HG02884 (cell line): ENCODE measurements at regions not wholly inside any gene's neighbourhood (a gene's known extent, or its start where the extent isn't known, plus 50 kb on each side); places are given as distances from the start of the nearest gene placed in this dataset.
"Not testable (repeated sequence)": the region's sequence is repeated elsewhere in the genome, so short reads cannot be mapped to it uniquely, and the experiment has no call there.

Experiments
- ATAC-seq: cut with Tn5 transposase; IDR thresholded peaks from one replicate; pipeline ENCODE4 v1.9.1; 2021; ENCODE audit warnings: mild to moderate bottlenecking, moderate library complexity; ENCODE audit not compliant: unreplicated experiment

DNA sequence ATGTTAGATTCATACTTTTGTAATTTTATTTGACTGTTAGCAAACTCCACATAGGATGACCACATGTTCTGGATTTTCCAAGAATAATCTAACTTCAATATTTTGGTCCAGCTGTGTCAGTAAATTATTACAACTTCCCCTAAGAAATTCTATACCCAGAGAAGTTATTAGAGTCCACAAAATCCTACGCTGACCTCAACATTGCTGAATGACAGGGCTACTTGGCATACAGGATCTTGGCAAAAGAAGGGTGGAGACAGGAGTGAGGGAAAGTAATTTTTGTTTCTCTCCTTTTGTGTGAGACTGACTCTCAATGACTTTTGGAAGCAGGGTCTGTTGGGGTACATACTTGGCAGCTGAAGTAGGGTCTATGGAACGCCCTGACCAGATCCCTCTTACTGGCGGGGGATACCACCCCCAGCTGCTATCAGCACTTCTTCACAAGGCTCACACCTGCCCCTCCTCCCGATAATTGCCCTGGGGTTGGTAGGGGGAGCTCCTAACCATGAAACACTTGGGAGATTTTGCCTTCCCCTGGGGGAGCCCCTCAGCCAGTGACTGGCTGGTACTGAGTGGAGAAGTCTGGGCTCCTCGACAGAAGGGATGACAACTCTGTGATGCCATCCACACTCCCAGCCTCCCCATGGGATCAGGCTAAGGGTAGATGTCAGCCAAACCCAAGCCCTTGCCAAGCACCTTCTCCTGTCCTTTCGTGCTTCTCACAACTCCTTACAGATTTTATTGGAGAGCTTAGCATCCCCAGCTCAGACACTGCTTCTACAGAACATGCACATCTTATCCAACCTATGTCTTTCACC lies 110.6 kb upstream of the FHL2 start:
- ATAC-seq, result no peak

DNA sequence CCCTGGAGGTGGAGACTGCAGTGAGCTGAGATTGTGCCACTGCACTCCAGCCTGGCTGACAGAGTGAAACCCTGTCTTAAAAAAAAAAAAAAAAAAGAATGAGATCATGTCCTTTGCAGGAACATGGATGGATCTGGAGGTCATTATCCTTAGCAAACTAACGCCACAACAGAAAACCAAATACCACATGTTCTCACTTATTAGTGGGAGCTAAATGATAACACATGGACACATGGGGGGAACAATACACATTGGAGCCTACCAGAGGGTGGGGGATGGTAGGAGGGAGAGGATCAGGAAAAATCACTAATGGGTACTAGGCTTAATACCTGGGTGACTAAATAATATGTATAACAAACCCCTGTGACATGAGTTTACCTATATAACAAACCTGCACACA lies 108.0 kb upstream of the FHL2 start:
- ATAC-seq, result not testable (repeated sequence)

DNA sequence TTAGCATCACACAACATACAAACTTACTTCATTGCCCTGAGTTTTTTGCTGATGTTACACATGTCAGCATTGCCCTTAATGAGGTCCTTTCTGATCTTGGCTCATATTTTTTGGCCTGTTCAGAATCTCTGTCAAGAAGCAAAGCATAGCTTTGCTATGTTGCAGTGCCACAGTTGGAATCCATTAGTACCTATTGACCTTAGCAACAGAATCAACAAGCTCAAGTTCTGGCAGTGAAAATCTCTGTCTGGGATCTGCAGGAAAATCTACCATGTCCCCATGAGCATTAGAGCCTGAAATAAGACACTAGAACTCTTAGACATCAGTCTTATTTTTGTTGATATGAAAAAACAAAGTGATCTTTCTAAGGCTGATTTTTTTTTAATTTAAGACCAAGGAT lies 105.6 kb upstream of the FHL2 start:
- ATAC-seq, result no peak

DNA sequence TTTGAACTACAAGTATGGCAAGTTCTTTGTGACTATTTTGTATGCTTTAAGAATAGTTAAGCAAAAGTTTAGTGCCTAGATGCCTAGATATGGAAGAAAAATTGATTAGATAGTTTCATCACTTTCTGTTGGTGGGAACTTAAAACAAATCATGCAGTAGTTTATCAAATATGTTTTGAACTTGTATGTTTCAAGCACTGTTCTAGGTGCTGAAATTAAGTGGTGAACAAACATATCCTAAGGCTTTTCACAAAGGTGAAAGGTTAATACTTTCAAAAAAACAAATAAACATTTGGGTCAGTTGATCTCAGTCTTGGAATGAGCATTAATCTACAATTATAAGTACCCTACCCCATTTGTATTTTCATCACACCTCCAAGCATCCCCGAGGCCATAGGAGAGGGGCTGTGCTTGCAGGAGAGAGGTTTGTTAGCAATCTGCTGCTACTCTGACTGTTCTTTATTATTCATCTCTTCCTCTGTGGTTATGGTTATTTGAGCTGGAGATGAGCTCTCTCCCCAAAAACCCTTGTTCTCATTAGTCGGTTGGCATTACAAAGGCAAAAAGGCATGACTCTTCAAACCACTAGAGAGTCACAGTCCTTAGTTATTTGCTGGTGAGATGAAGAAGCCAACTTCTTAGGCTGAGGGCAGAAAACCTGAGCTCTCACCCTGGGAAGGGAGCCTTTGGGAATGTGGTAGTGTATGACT lies 103.9 kb upstream of the FHL2 start:
- ATAC-seq, result no peak

DNA sequence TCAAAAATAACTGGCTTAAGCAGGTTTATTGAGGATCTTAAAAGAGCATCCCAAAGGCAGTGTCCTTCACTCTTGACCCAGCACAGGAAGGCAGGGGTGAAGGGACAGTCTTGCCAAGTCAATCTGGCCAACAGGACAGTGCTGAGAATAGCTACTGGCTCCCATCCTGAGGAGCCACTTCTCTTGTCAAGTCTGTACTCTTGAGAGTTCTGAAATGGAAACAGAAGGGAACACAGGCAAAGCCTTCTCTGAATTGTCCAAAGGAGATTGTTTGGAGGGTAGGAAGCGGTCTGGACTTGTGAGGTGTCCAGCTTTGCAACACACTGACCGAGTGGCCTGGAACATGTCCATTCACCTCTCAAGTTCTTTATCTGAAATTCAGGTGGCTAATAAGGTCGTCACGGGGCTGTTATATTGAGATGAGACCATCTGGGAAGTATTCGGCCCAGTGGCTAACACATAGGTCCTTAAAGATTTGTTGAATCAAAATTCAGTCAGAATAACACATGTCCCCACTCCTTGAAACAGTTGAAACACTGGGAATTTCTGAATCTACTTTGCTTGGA lies 99.5 kb upstream of the FHL2 start:
- ATAC-seq, result no peak

DNA sequence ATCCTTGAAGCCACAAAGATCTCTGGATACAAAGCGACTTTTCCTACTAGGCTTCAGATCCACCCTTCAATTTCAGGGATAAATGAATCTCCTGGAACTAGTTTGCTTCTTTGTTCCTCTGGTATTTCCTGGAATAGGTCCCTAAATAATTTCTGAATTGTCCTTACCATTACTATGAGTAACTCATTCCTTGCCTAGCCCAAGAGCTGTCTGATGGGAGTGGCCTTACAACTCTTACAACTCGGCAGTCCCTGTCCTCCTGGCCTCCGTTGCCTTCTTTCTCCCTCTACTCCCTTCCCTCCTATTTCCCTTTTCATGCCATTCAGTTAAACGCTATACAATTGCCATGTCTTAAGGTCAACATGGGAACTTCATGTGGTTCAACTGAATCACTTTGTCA lies 98.2 kb upstream of the FHL2 start:
- no peak for ATAC-seq

DNA sequence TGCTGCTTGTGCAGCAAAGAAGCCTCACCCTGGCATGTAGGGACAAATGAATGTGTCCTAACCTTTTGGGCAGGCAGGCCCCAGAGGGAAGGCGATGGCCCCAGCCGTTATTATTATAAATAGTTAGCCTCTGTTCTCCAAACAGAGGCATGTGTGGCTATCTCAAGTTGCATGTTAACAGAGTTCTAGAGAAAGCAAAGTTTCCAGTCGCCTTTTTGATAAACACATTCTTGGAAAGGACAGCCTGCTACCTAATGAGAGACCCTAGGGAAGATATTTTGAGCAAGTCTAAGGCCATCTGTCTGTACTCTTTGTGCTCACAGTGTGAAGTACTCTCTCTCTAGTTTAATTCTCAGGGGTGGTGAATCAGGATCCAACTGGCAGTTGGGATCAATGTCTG lies 97.4 kb upstream of the FHL2 start:
- no peak for ATAC-seq

DNA sequence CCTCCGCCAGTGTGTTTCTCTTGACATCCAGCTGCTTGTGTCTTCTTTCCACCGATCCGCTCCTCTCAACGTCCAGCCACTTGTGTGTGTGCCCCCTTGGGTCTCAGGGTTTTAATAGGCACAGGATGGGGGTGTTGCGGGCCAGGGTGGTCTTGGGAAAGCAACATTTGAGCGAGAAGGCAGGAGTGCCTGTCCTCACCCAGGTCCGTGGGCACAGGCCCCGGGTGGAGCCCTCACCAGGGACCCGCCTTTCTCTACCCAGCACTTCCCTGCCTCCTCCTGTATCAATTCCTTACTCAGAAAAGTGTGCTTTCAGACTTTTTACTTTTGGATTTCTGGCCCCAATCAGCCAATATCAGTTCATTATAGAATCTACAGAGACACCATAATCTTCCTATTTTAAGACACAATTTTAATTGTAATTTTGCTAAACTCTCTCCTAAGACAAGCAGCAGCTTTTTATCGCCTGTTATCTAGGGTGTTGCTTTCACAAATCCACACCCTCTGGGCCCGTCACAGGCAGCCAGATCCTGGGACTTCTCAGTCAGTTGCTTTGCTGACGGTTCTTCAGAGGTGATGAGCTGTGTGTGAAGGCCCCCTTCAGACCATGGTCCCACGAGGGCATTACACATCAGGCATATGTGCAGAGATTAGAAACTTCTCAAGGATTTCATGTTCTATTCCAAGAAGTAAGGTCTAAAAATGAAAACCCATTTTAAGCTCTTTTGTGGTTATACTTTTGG lies 96.0 kb upstream of the FHL2 start:
- ATAC-seq, result no peak

DNA sequence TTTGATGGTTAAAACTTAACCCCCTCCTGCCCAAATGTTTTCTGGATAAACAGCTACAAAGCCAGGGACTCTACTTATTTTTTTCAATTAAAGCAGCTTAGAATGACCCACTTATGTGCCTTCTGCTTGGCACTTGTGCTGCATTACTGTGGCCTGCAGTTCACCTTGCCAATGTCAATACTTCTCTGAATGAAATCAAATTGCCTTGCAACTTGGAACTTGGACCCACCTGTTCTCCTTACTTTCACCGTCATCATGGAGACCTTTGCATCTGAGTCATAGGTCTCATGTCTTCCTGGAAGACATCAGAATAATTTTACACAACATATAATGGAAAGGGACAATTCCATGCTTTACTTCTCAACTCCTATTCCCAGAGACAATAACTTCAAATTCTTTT lies 92.1 kb upstream of the FHL2 start:
- ATAC-seq, result no peak

DNA sequence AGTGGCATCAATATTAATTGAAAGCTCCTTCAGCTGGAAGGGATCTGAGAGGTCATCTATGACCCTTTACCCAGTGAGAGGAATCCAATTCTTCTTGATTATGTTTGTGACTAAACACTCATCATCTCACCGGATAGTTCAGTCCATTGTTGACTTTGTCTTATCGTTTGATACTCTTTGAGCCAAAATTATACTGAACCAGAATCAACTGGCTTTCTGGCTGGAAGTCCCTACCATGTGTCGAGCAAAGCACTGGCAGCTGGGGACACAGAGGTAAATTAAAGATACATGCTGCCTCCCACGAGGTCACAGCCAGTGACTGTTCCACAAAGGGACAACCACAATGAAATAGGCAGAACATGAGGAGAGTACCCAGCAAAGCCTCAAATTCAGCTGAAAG lies 91.4 kb upstream of the FHL2 start:
- ATAC-seq, result no peak

DNA sequence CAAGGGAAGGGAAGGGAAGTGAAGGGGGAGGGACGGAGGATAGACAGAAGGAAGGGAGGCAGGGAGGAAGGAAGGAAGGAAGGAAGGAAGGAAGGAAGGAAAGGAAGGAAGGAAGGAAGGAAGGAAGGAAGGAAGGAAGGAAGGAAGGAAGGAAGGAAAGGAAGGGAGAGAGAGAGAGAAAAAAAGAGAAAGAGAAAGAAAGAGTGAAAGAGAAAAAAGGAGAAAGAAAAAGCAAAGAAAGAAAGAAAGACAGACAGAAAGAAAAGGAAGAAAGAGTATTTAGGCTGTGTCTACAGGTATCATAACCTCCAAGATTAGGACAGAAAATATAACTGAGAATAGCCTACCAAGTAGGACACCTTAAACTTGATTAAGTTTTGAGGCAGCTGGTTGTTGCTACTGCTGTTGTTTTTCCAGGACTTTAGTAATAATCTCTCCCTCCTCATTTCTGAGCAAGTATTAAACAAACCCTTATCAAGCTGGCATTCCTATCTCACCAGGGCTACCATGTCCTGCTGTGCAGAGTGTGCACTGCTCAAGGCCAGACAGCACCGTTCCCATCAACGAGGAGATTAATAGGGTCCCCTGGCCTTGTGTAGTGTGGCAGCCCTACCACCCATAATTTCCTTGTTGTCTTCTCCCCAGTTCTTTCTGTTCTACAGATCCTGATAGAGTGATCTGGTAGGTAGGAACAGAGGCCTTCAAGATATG lies 90.5 kb upstream of the FHL2 start:
- no peak for ATAC-seq

DNA sequence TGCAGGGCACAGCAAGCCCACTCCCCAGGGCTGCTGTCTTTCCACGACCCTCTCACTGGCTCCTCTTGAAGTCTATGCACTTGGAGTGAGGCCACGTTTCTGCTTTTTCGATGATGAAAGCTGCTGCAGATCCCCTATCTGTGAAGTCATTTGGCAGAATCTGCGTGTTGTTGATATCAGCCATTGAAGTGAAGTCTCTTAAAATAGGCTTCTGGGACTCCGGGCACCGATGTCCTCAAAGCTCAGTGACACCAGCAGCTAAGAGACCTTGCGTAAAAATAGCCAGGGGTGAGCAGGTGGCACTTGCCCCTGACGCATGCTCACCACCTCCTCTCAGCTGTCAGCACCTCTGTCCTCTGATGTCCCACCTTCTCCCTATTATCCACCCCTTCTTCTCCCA lies 89.4 kb upstream of the FHL2 start:
- no peak for ATAC-seq

DNA sequence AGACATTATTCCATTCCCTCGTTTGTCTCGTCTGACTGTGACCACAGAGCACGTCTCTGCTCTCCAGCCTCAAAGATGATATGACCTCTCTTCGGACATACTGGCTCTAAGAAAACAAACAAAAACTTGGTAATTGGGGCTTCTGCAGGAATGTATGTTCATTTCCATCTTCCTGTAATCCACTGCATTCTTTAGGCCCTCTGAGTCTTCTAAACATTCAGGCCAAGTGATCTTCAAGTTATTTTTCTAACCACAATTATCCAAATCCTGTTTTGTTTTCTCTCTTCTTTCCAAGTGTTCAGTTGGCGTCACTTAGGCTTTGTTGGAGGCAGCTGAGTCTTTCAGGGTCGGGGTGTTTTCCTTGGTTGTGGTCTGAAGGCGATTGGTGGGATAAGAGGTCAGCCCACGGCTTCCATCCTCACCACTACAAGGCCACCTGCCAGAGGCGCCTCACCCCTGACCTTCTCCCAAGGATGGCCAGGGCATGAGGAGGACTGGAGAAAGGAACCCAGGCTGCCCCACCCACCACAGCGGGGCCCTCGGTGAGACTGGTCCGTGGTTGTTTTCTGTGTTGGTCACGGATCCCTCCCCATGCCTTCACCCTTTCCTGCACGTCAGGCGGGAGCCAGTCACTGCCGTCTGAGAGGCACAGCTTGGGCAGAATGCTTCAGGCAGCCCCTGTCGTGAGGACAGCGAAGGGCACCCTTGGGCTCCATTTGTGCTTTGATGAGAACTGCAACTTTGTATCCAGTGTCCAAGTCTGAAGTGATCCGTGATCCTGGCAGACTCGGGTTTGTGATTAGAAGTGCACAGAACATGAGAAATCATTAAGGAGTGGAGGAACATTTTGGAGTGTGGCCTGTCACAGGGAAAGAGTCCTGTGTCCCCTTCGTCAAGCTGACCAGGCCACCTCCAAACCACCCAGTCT lies 88.6 kb upstream of the FHL2 start:
- no peak for ATAC-seq

DNA sequence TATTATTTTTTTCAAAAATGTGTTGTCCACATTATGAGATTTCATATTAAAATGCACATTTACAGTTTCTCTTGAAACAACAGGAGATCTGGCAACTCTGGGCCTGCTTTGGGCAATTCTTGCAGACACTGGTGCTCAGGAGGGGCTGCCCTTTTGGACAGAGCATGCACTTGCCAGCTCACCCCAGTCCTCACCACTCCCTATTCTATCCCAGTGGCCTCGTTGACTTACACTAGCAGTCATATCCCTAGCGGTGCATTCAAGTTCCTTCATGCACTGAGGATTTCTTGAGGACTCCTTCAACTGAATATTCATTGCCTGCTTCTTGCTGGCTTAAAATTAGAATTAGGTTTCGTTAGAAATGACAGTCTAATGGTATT lies 87.9 kb upstream of the FHL2 start:
- no peak for ATAC-seq

DNA sequence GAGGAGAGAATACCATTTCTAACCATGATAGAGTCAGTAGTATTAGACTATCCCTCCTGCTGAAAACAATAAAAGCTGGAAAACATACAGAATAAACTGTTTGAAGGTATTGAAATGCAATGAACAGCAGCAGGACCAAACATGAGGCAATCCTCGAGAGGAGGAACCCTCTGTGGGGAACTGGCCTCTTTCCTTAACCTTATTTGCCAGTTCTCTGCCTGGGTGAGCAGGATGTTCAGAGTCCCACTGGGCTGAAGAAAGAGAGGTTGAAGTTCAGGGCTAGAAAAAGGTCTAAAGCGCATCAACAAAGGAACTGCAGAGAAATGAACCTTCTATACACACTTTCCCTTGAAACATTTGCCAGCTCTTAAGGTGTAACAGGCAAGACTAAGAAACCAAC lies 79.8 kb upstream of the FHL2 start:
- no peak for ATAC-seq

DNA sequence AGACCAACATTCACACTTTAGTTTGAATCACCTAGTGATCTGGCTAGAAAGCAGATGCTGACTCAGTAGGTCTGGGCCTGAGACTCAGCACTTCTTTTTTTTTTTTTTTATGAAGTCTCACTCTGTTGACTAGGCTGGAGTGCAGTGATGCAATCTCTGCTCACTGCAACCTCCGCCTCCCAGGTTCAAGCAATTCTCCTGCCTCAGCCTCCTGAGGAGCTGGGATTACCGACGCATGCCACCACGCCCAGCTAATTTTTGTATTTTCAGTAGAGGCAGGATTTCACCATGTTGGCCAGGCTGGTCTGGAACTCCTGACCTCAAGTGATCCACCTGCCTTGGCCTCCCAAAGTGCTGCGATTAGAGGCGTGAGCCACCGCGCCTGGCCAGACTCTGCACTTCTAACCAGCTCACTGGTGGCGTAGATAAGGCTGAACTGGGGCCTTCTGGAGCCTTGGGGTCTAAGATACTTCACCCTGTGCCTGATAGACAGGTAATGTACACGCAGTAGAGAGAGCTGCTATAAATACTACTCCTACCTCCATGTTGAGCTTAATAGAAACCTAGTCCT lies 78.3 kb upstream of the FHL2 start:
- ATAC-seq, result not testable (repeated sequence)

DNA sequence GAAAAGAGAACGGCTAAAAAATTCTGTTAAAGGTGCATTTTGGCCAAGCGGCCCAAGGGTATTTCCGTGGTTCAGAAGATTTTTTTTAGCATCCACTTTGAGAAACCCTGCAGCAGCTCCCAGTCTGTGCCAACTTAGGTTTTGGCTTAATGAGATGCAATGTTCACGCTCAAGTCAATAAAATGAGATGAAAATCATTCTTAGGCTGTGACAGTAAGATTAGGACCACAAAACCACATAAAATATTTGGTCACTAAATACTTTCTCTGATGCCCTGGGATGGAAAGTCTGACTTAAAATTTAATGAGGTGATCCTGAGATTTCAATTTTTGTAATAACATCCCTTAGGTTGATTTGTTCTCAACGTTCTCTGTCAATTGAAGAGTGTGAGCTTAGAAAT lies 74.2 kb upstream of the FHL2 start:
- no peak for ATAC-seq

DNA sequence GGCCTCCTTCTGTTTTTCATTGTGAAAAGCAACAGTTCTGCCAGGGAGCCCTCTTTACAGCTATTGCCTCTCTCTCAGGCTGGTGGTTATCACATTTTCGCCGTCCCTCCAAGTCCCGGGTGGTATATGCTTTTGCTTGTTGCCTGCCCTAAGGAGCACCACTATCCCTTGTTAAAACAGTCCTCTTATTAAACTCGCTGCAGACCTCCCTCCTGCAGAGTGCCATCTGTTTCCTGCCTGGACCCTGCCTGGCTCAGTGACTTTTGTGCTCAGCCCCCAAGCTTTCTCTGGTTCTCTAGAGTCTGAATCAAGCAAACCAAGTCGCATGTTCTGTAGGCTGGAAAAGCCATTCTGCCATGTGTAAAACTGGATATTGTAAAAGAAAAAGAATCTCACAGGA lies 72.1 kb upstream of the FHL2 start:
- no peak for ATAC-seq

DNA sequence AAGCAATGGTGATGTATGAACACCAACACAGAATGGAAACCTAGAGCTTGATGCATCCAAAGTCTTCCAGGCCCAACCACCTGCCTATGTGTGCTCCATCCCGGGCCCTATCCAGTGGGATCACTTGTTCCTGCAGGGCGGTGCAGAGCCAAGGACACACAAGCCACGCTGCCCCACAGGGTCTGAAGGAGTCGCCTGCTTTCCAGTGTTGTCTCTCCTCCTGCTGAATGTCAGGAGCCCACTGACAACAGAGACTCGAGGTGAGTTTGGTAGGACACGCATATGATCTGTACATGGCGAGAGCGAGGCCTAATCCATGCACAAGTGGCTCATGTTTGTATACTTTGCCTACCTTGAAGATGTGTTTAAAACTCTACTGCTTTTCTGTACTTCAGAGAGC lies 70.9 kb upstream of the FHL2 start:
- ATAC-seq, result no peak
